Liver (tissue), 3 donors: ENCODE measurements at regions not wholly inside any gene's neighbourhood (a gene's known extent, or its start where the extent isn't known, plus 50 kb on each side); places are given as distances from the start of the nearest gene placed in this dataset.

Experiments
- FOXA1 ChIP-seq: IDR thresholded peaks from 2 replicates; pipeline ENCODE4 v1.6.1; 2016; ENCODE audit warnings: antibody characterized with exemption
- REST ChIP-seq: IDR thresholded peaks from 2 replicates; pipeline ENCODE4 v1.6.1; 2016; ENCODE audit warnings: antibody characterized with exemption, mild to moderate bottlenecking
- SP1 ChIP-seq: IDR thresholded peaks from 2 replicates; pipeline ENCODE4 v1.6.1; 2018; ENCODE audit warnings: antibody characterized with exemption, mild to moderate bottlenecking
- TAF1 ChIP-seq: conservative IDR thresholded peaks from 2 replicates; pipeline ENCODE4 v1.6.1; 2016; ENCODE audit warnings: antibody characterized with exemption, mild to moderate bottlenecking
- YY1 ChIP-seq: IDR thresholded peaks from 2 replicates; pipeline ENCODE4 v1.6.1; 2016; ENCODE audit warnings: antibody characterized with exemption, mild to moderate bottlenecking
- TF ChIP-seq, protein P1 (sequence below): fragments of 150-350 bp; IDR thresholded peaks from 2 replicates; pipeline ENCODE4 v1.5.1; 2017; ENCODE audit warnings: improper control_type of control experiment, low read depth, low read length; ENCODE audit not compliant: missing input control
- TF ChIP-seq, protein P2 (sequence below): IDR thresholded peaks from 2 replicates; pipeline ENCODE4 v1.6.1; 2016; ENCODE audit warnings: antibody characterized with exemption
- TF ChIP-seq, protein P3 (sequence below): IDR thresholded peaks from 2 replicates; pipeline ENCODE4 v1.6.1; 2016; ENCODE audit warnings: antibody characterized with exemption
- donor health status: healthy.
- donor health status: healthy.

DNA sequence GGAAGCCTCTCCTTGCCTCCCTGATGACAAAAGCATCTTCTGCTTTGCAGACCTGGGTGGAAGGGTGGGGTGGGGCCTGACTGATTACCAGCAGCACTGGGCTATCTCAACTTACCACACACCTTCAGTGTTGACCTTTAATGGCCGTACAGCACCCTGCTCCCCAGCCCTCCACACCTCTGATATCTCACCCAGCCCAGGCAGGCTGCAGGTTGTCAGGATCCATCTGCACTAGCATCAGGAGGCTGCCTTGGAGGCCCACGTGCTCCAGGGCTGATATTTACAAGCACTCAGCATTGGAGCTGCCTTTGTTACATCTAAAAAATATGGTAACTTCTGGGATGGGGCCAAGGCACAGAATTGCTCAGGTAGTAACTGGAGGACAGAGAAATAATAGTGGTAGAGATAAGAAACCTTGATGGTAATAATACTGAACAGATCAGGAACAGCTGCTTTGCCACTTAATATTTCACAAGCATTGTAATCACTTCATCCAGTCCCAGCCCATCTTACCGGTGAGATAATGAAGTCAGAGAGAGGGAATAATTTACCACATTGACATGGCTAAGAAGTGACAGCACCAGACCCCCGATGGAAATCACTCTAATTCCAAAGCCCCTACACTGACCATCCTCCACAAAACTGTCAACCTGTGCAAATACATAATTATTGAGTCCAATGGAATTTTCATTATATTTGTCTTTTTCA, 125.2 kb upstream of the RFLNA start:
- TF ChIP-seq, protein P1, sequence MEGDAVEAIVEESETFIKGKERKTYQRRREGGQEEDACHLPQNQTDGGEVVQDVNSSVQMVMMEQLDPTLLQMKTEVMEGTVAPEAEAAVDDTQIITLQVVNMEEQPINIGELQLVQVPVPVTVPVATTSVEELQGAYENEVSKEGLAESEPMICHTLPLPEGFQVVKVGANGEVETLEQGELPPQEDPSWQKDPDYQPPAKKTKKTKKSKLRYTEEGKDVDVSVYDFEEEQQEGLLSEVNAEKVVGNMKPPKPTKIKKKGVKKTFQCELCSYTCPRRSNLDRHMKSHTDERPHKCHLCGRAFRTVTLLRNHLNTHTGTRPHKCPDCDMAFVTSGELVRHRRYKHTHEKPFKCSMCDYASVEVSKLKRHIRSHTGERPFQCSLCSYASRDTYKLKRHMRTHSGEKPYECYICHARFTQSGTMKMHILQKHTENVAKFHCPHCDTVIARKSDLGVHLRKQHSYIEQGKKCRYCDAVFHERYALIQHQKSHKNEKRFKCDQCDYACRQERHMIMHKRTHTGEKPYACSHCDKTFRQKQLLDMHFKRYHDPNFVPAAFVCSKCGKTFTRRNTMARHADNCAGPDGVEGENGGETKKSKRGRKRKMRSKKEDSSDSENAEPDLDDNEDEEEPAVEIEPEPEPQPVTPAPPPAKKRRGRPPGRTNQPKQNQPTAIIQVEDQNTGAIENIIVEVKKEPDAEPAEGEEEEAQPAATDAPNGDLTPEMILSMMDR, result no peak
- TF ChIP-seq SP1, result no peak
- TF ChIP-seq, protein P2, sequence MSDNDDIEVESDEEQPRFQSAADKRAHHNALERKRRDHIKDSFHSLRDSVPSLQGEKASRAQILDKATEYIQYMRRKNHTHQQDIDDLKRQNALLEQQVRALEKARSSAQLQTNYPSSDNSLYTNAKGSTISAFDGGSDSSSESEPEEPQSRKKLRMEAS, result no peak
- TF ChIP-seq FOXA1, result no peak
- TF ChIP-seq, protein P3, sequence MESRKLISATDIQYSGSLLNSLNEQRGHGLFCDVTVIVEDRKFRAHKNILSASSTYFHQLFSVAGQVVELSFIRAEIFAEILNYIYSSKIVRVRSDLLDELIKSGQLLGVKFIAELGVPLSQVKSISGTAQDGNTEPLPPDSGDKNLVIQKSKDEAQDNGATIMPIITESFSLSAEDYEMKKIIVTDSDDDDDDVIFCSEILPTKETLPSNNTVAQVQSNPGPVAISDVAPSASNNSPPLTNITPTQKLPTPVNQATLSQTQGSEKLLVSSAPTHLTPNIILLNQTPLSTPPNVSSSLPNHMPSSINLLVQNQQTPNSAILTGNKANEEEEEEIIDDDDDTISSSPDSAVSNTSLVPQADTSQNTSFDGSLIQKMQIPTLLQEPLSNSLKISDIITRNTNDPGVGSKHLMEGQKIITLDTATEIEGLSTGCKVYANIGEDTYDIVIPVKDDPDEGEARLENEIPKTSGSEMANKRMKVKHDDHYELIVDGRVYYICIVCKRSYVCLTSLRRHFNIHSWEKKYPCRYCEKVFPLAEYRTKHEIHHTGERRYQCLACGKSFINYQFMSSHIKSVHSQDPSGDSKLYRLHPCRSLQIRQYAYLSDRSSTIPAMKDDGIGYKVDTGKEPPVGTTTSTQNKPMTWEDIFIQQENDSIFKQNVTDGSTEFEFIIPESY, result no peak
- TF ChIP-seq REST, result no peak
- TF ChIP-seq YY1, result no peak
- TF ChIP-seq TAF1, result no peak
